C4-2B (cell line): ENCODE measurements at regions not wholly inside any gene's neighbourhood (a gene's known extent, or its start where the extent isn't known, plus 50 kb on each side); places are given as distances from the start of the nearest gene placed in this dataset.

ENCODE experiments used
- CTCF ChIP-seq: fragments of 450-650 bp; conservative IDR thresholded peaks from 2 replicates; pipeline ENCODE4 v1.5.1; 2017; ENCODE audit warnings: mild to moderate bottlenecking
- ZFX ChIP-seq: fragments of 450-650 bp; IDR thresholded peaks from 2 replicates; pipeline ENCODE4 v1.6.1; 2017

DNA sequence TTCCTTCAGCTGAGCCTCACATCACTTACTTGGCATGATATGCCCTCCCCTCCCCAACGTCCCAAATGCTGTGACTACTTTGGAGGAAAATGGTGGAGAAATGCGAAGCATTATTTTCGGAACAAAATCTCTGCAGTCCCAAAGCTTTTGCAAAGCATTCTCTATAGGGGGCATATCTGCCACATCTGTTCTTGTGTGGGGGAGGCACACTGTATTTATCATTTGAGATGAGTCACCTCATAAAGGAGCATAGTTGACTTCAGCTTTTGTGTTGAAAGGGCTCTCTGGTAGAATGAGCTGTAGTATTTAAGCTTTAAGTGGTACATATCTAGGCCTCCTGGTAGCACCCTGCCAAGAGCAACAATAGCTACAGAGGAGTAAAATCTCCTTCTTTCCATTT is 447.5 kb downstream of the ADAMTS20 start:
- TF ChIP-seq CTCF (no peak), ZFX (no peak)
